ENCODE measurements at regions not wholly inside any gene's neighbourhood (a gene's known extent, or its start where the extent isn't known, plus 50 kb on each side); places are given as distances from the start of the nearest gene placed in this dataset.
"Not testable (repeated sequence)": the region's sequence is repeated elsewhere in the genome, so short reads cannot be mapped to it uniquely, and the experiment has no call there.

DNA sequence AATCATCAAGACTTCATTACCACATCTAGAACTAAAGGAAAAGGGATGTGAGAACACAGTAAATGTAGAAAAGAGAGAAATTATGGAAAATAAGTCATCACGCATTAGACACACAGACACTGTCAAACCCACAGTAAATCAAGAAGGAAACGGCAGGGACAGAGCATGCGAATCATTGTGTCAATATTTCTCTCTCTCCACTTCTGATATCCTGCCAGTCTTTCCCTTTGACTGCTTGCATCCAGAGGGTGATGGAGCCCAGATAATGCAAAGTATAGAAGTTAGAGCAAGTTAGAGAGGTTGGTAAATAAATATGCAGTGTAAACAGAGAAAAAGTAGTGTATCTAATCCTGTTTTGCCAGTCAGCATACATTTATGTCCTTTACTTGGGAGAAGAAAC, 706.8 kb upstream of the ANO3 start:
- Histone ChIP-seq H3K9me3 (ENCODE audit: control insufficient read depth, low read length) (no peaks in the 10 kb centered on the region), H3K4me2 (ENCODE audit: low read length) (no peak overlapping the region), H3K4me1 (no peaks in the 10 kb centered on the region), H3K9ac (no peak overlapping the region), H3K79me2 (no peaks in the 10 kb centered on the region), H2AFZ (no peak overlapping the region), H3K27me3 (ENCODE audit: control insufficient read depth, insufficient read depth, low read length) (no peaks in the 10 kb centered on the region), H3K4me3 (ENCODE audit: low read depth, low read length) (no peak overlapping the region), H3K27ac (no peak overlapping the region), H3K36me3 (ENCODE audit: control insufficient read depth, insufficient read depth, low read length) (no peaks in the 10 kb centered on the region)
- TF ChIP-seq, protein P1, sequence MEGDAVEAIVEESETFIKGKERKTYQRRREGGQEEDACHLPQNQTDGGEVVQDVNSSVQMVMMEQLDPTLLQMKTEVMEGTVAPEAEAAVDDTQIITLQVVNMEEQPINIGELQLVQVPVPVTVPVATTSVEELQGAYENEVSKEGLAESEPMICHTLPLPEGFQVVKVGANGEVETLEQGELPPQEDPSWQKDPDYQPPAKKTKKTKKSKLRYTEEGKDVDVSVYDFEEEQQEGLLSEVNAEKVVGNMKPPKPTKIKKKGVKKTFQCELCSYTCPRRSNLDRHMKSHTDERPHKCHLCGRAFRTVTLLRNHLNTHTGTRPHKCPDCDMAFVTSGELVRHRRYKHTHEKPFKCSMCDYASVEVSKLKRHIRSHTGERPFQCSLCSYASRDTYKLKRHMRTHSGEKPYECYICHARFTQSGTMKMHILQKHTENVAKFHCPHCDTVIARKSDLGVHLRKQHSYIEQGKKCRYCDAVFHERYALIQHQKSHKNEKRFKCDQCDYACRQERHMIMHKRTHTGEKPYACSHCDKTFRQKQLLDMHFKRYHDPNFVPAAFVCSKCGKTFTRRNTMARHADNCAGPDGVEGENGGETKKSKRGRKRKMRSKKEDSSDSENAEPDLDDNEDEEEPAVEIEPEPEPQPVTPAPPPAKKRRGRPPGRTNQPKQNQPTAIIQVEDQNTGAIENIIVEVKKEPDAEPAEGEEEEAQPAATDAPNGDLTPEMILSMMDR (IDR thresholded peaks at IDR 0.05), result no peak

DNA sequence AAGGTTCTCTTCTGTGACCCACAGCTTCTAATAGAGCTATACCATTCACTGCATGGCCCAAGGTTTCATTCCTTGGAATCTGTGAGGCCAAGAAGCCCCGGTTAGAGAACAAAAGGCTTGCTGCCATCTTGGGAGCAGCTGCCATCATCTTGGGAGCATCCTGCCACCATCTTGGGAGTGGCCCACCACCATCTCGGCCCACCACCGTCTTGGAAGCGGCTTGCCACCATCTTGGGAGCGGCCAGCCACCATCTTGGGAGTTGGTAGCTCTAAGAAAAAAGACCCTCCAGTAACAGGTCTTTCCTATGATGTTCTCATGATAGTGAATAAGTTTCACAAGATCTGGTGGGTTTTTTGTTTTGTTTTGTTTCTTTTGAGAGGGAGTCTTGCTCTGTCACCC, 703.9 kb upstream of the ANO3 start:
- H3K27ac ChIP-seq, result no peak overlapping the region
- TF ChIP-seq, protein P1 (IDR thresholded peaks at IDR 0.05), result no peak
- no peak overlapping the region for H2AFZ ChIP-seq
- H3K4me2 ChIP-seq (ENCODE audit: low read length), result no peak overlapping the region
- H3K9me3 ChIP-seq (ENCODE audit: control insufficient read depth, low read length), result no peaks in the 10 kb centered on the region
- H3K4me1 ChIP-seq, result no peaks in the 10 kb centered on the region
- H3K9ac ChIP-seq, result no peak overlapping the region
- no peaks in the 10 kb centered on the region for H3K79me2 ChIP-seq
- H3K4me3 ChIP-seq (ENCODE audit: low read depth, low read length), result no peak overlapping the region
- H3K36me3 ChIP-seq (ENCODE audit: control insufficient read depth, insufficient read depth, low read length), result no peaks in the 10 kb centered on the region
- no peaks in the 10 kb centered on the region for H3K27me3 ChIP-seq (ENCODE audit: control insufficient read depth, insufficient read depth, low read length)

DNA sequence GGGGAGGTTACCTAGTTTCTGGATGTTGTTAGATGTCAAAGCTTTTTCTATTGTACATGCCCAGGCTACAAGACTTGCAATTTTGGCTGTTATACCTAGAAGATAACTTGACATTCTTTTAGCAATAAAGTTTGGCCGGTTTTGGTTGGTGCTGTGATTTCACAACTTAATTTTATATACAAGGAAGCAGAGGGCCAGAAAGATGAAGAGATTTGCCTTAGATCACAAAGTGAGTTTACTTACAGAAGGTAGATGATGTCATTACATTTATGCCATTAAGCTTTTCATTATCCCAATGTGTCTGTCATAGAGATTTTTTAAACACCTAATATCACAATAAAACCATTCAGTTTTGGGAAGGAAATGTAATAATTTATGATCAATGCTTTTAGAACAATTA, 698.7 kb upstream of the ANO3 start:
- TF ChIP-seq, protein P1 (IDR thresholded peaks at IDR 0.05), result no peak
- Histone ChIP-seq H3K9ac (no peak overlapping the region), H3K4me1 (no peaks in the 10 kb centered on the region), H3K27me3 (ENCODE audit: control insufficient read depth, insufficient read depth, low read length) (no peaks in the 10 kb centered on the region), H3K9me3 (ENCODE audit: control insufficient read depth, low read length) (no peaks in the 10 kb centered on the region), H3K27ac (no peak overlapping the region), H3K79me2 (no peaks in the 10 kb centered on the region), H2AFZ (no peak overlapping the region), H3K4me2 (ENCODE audit: low read length) (no peak overlapping the region), H3K36me3 (ENCODE audit: control insufficient read depth, insufficient read depth, low read length) (no peaks in the 10 kb centered on the region), H3K4me3 (ENCODE audit: low read depth, low read length) (no peak overlapping the region)

DNA sequence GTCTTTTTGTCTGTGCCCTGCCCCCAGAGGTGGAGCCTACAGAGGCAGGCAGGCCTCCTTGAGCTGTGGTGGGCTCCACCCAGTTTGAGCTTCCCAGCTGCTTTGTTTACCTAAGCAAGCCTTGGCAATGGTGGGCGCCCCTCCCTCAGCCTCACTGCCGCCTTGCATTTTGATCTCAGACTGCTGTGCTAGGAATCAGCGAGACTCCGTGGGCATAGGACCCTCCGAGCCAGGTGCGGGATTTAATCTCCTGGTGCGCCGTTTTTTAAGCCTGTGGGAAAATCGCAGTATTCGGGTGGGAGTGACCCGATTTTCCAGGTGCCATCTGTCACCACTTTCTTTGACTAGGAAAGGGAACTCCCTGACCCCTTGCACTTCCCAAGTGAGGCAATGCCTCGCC, 682.7 kb upstream of the ANO3 start:
- not testable (repeated sequence) for H3K27ac ChIP-seq; H3K27me3 ChIP-seq (ENCODE audit: control insufficient read depth, insufficient read depth, low read length); H3K9ac ChIP-seq; H3K36me3 ChIP-seq (ENCODE audit: control insufficient read depth, insufficient read depth, low read length); H3K4me2 ChIP-seq (ENCODE audit: low read length); H2AFZ ChIP-seq; H3K4me1 ChIP-seq; H3K4me3 ChIP-seq (ENCODE audit: low read depth, low read length); H3K9me3 ChIP-seq (ENCODE audit: control insufficient read depth, low read length); H3K79me2 ChIP-seq

DNA sequence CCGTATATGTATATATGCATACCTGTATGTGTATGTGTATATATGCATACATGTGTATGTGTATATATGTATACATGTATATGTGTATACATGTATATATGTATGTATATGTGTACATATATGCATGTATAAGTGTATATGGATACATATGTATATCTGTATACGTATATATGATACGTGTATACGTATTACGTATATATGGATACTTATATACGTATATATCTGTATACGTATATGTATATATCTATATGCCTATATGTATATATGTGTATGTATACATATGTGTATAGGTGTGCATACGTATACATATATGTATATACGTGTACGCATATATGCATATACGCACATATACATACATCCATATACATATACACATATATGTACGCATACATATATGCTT, 681.6 kb upstream of the ANO3 start:
- no peak overlapping the region for H3K9ac ChIP-seq
- H3K27ac ChIP-seq, result no peak overlapping the region
- TF ChIP-seq, protein P1 (IDR thresholded peaks at IDR 0.05), result no peak
- H3K9me3 ChIP-seq (ENCODE audit: control insufficient read depth, low read length), result no peaks in the 10 kb centered on the region
- no peaks in the 10 kb centered on the region for H3K79me2 ChIP-seq
- no peaks in the 10 kb centered on the region for H3K4me1 ChIP-seq
- H3K36me3 ChIP-seq (ENCODE audit: control insufficient read depth, insufficient read depth, low read length), result no peaks in the 10 kb centered on the region
- no peaks in the 10 kb centered on the region for H3K27me3 ChIP-seq (ENCODE audit: control insufficient read depth, insufficient read depth, low read length)
- H2AFZ ChIP-seq, result no peak overlapping the region
- no peak overlapping the region for H3K4me3 ChIP-seq (ENCODE audit: low read depth, low read length)
- H3K4me2 ChIP-seq (ENCODE audit: low read length), result no peak overlapping the region
